GM12865 (cell line): ENCODE measurements at regions not wholly inside any gene's neighbourhood (a gene's known extent, or its start where the extent isn't known, plus 50 kb on each side); places are given as distances from the start of the nearest gene placed in this dataset.

Experiments used
- DNase-seq: peaks from one replicate; pipeline ENCODE4 v3.0.0; 2010; ENCODE audit warnings: low read depth
- H3K4me3 ChIP-seq: 2 replicates; pipeline ENCODE4 v1.5.1; 2011; ENCODE audit warnings: mild to moderate bottlenecking, low read depth, low read length, control low read depth
- CTCF ChIP-seq: IDR thresholded peaks from 2 replicates; pipeline ENCODE4 v1.5.1; 2011; ENCODE audit warnings: low read length, control low read depth, low read depth, inconsistent platforms; ENCODE audit not compliant: insufficient read depth; ENCODE audit errors: missing control alignments

- TF ChIP-seq CTCF, result no peak
- H3K4me3 ChIP-seq, result no peak overlapping the region
These were observed 222.2 kb downstream of the C7orf25 start for GRCh38 chr7:42689626-42690025.

GRCh38 chr7:42688056-42688371 is 223.9 kb downstream of the C7orf25 start:
- DNase-seq, result no peak
- no peak overlapping the region for H3K4me3 ChIP-seq
- TF ChIP-seq CTCF, result no peak

More at GRCh38 chr7:42689626-42690025, 222.2 kb downstream of the C7orf25 start:
- no peak for DNase-seq

- no peak for DNase-seq
- no peak for TF ChIP-seq CTCF
- H3K4me3 ChIP-seq, result no peak overlapping the region
These were observed 224.4 kb downstream of the C7orf25 start for GRCh38 chr7:42687211-42688055.

- no peak for DNase-seq
- TF ChIP-seq CTCF, result no peak
- no peak overlapping the region for H3K4me3 ChIP-seq
These were observed 225.2 kb downstream of the C7orf25 start for GRCh38 chr7:42686594-42687156.

- H3K4me3 ChIP-seq, result no peak overlapping the region
- no peak for TF ChIP-seq CTCF
These were observed 226.0 kb downstream of the C7orf25 start for GRCh38 chr7:42685911-42686310.

GRCh38 chr7:42677751-42678699 is 233.8 kb downstream of the C7orf25 start:
- TF ChIP-seq CTCF, result no peak
- no peak overlapping the region for H3K4me3 ChIP-seq
- DNase-seq, result no peak

More at GRCh38 chr7:42685911-42686310, 226.0 kb downstream of the C7orf25 start:
- no peak for DNase-seq
